ENCODE measurements at regions not wholly inside any gene's neighbourhood (a gene's known extent, or its start where the extent isn't known, plus 50 kb on each side); places are given as distances from the start of the nearest gene placed in this dataset.

DNA sequence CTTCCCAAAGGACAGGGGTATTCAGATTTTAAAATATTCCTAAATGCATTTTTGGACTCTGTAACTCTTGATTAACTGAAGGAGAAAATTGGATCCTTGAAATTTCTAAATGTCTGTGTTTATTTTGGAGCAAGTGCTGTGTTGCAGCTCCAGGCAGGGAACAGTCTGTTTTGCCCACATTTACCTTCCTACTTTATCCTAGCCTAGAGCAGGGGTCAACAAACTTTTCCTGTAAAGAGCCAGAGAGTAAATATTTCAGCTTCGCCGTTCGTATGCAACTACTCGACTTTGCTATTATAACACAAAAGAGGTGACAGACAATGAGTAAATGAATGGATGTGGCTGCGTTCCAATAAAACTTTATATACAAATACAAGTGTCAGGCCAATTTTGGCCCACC is 402.2 kb downstream of the GPATCH2 start:
- no peak for DNase-seq
- Histone ChIP-seq H4K20me1 (ENCODE audit: insufficient read depth) (no peaks in the 10 kb centered on the region), H3K9ac (no peak overlapping the region), H3F3A (ENCODE audit: insufficient read depth) (no peaks in the 10 kb centered on the region), H3K36me3 (ENCODE audit: low read depth) (no peaks in the 10 kb centered on the region), H3K27me3 (replicated peaks; ENCODE audit: insufficient read depth) (no peaks in the 10 kb centered on the region), H3K4me2 (ENCODE audit: unreplicated experiment) (no peak overlapping the region), H3K9me2 (ENCODE audit: insufficient read depth) (no peaks in the 10 kb centered on the region), H3K79me2 (ENCODE audit: insufficient read depth) (no peaks in the 10 kb centered on the region), H2AFZ (no peak overlapping the region), H3K4me3 (no peak overlapping the region), H3K27ac (no peak overlapping the region), H3K9me3 (ENCODE audit: low read depth) (no peaks in the 10 kb centered on the region), H3K4me1 (ENCODE audit: insufficient read depth) (no peaks in the 10 kb centered on the region)
- in situ Hi-C loops (cut with MboI), result no loop called here
- 50 to 57% methylated on average over 5 of the region's 5 CpGs for WGBS, 2 experiments (ENCODE audit: low coverage in 1 of 2, low lambda C conversion rate in 2 of 2, missing lambda C conversion rate in 2 of 2)
- TF ChIP-seq EZH2 (IDR thresholded peaks at IDR 0.05; ENCODE audit: insufficient read depth, poor library complexity, severe bottlenecking), result no peak
- TF ChIP-seq EZH2phosphoT487 (IDR thresholded peaks at IDR 0.05; ENCODE audit: insufficient read depth, low read depth), result no peak

DNA sequence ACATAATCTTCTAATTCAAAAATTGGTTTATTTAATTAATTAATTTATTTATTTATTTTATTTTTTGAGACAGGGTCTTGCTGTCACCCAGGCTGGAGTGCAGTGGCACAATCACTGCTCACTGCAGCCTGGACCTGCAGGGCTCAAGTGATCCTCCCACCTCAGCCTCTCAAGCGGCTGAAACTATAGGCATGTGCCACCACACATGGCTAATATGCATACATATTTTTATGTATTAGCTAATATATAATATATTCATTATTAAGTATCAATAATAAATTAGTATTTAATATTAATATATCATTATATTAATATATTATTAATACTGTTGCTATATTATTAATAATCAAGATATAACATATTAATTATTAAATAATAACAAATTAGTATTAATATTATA is 406.7 kb downstream of the GPATCH2 start:
- in situ Hi-C loops (cut with MboI), result no loop called here
- H3K4me1 ChIP-seq (ENCODE audit: insufficient read depth), result no peaks in the 10 kb centered on the region
- no peak overlapping the region for H3K4me2 ChIP-seq (ENCODE audit: unreplicated experiment)
- H3K9me2 ChIP-seq (ENCODE audit: insufficient read depth), result no peaks in the 10 kb centered on the region
- H3K9ac ChIP-seq, result no peak overlapping the region
- H3K79me2 ChIP-seq (ENCODE audit: insufficient read depth), result no peaks in the 10 kb centered on the region
- no peaks in the 10 kb centered on the region for H4K20me1 ChIP-seq (ENCODE audit: insufficient read depth)
- WGBS, 2 experiments (ENCODE audit: low coverage in 1 of 2, low lambda C conversion rate in 2 of 2, missing lambda C conversion rate in 2 of 2), result 52 to 59% methylated on average over 1 of the region's 1 CpG
- H3K36me3 ChIP-seq (ENCODE audit: low read depth), result no peaks in the 10 kb centered on the region
- TF ChIP-seq EZH2 (IDR thresholded peaks at IDR 0.05; ENCODE audit: insufficient read depth, poor library complexity, severe bottlenecking), result no peak
- TF ChIP-seq EZH2phosphoT487 (IDR thresholded peaks at IDR 0.05; ENCODE audit: insufficient read depth, low read depth), result no peak
- DNase-seq, result no peak
- H3K9me3 ChIP-seq (ENCODE audit: low read depth), result no peaks in the 10 kb centered on the region
- no peaks in the 10 kb centered on the region for H3F3A ChIP-seq (ENCODE audit: insufficient read depth)
- H3K27me3 ChIP-seq (replicated peaks; ENCODE audit: insufficient read depth), result no peaks in the 10 kb centered on the region
- no peak overlapping the region for H3K4me3 ChIP-seq
- no peak overlapping the region for H2AFZ ChIP-seq
- H3K27ac ChIP-seq, result no peak overlapping the region

DNA sequence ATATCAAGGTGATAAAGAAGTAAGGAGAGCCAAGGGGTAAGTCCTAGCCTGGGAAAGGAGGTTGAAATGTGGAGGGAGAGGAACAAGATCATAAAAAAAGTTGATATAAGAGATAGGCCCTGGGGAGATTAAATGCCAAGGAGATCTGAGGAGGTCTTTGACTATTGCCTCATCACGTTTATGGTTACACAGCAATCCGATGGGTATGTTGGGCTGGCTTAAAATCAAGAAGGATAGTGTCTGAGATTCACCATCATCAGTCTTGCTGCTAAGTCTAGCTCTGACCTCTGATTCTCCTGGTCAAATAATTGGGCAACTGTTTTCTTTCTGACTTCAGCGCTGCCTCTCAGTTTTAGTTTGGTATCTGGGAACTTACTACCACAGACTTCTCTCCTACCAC is 416.3 kb downstream of the GPATCH2 start:
- H3K4me1 ChIP-seq (ENCODE audit: insufficient read depth), result no peaks in the 10 kb centered on the region
- no peak for DNase-seq
- in situ Hi-C loops (cut with MboI), result no loop called here
- TF ChIP-seq EZH2 (IDR thresholded peaks at IDR 0.05; ENCODE audit: insufficient read depth, poor library complexity, severe bottlenecking) (no peak), EZH2phosphoT487 (IDR thresholded peaks at IDR 0.05; ENCODE audit: insufficient read depth, low read depth) (no peak)
- no peak overlapping the region for H3K27ac ChIP-seq
- H3K4me2 ChIP-seq (ENCODE audit: unreplicated experiment), result no peak overlapping the region
- no peaks in the 10 kb centered on the region for H3K9me3 ChIP-seq (ENCODE audit: low read depth)
- no peaks in the 10 kb centered on the region for H3F3A ChIP-seq (ENCODE audit: insufficient read depth)
- no peaks in the 10 kb centered on the region for H3K79me2 ChIP-seq (ENCODE audit: insufficient read depth)
- no peaks in the 10 kb centered on the region for H3K27me3 ChIP-seq (replicated peaks; ENCODE audit: insufficient read depth)
- 6 to 9% methylated on average over 3 of the region's 3 CpGs for WGBS, 2 experiments (ENCODE audit: low coverage in 1 of 2, low lambda C conversion rate in 2 of 2, missing lambda C conversion rate in 2 of 2)
- H3K36me3 ChIP-seq (ENCODE audit: low read depth), result no peaks in the 10 kb centered on the region
- no peak overlapping the region for H3K4me3 ChIP-seq
- no peak overlapping the region for H2AFZ ChIP-seq
- H4K20me1 ChIP-seq (ENCODE audit: insufficient read depth), result no peaks in the 10 kb centered on the region
- H3K9me2 ChIP-seq (ENCODE audit: insufficient read depth), result no peaks in the 10 kb centered on the region
- H3K9ac ChIP-seq, result no peak overlapping the region

DNA sequence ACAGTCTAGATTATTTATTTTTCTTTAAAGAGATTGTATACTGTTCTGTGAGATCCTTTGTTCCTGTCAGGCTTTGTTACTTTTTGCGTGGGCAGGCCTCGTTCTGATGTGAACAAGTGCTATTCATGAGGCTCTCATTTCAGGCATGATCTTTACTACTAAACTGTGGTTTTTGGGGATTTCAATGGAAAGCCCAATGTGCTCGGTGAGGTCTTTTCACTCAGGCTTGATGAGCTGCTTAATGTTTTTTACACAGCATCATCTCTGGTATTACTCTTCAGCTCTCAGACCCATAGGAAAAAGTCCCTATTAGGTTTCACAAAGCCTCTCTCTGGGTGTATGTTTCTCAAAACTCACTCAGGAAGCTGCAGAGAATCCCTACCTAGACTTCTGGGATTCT is 419.4 kb downstream of the GPATCH2 start:
- Histone ChIP-seq H3K27ac (no peak overlapping the region), H3K79me2 (ENCODE audit: insufficient read depth) (no peaks in the 10 kb centered on the region), H3K36me3 (ENCODE audit: low read depth) (no peaks in the 10 kb centered on the region), H3K4me1 (ENCODE audit: insufficient read depth) (no peaks in the 10 kb centered on the region), H3K4me3 (no peak overlapping the region), H3K9ac (no peak overlapping the region), H3K27me3 (replicated peaks; ENCODE audit: insufficient read depth) (no peaks in the 10 kb centered on the region), H3K4me2 (ENCODE audit: unreplicated experiment) (no peak overlapping the region), H3K9me2 (ENCODE audit: insufficient read depth) (no peaks in the 10 kb centered on the region), H3K9me3 (ENCODE audit: low read depth) (no peaks in the 10 kb centered on the region), H4K20me1 (ENCODE audit: insufficient read depth) (no peaks in the 10 kb centered on the region), H2AFZ (no peak overlapping the region), H3F3A (ENCODE audit: insufficient read depth) (no peaks in the 10 kb centered on the region)
- in situ Hi-C loops (cut with MboI), result no loop called here
- no peak for TF ChIP-seq EZH2phosphoT487 (IDR thresholded peaks at IDR 0.05; ENCODE audit: insufficient read depth, low read depth)
- no peak for TF ChIP-seq EZH2 (IDR thresholded peaks at IDR 0.05; ENCODE audit: insufficient read depth, poor library complexity, severe bottlenecking)
- WGBS, 2 experiments (ENCODE audit: low coverage in 1 of 2, low lambda C conversion rate in 2 of 2, missing lambda C conversion rate in 2 of 2), result 2 to 4% methylated on average over 3 of the region's 3 CpGs
- DNase-seq, result no peak

DNA sequence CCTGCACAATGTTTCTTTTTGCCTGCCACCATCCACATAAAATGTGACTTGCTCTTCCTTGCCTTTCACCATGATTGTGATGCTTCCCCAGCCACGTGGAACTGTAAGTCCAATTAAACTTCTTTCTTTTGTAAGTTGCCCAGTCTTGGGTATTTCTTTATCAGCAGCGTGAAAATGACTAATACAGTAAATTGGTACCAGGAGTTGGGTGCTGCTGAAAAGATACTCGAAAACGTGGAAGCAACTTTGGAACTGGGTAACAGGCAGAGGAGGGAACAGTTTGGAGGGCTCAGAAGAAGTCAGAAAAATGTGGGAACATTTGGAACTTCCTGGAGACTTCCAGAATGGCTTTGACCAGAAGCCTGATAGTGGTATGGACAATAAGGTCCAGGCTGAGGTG is 425.3 kb downstream of the GPATCH2 start:
- Histone ChIP-seq H3K9me2 (ENCODE audit: insufficient read depth) (no peaks in the 10 kb centered on the region), H4K20me1 (ENCODE audit: insufficient read depth) (no peaks in the 10 kb centered on the region), H3K4me1 (ENCODE audit: insufficient read depth) (no peaks in the 10 kb centered on the region), H3K27ac (no peak overlapping the region), H3K4me3 (no peak overlapping the region), H3K9ac (no peak overlapping the region), H3K79me2 (ENCODE audit: insufficient read depth) (no peaks in the 10 kb centered on the region), H3K27me3 (replicated peaks; ENCODE audit: insufficient read depth) (no peaks in the 10 kb centered on the region), H3F3A (ENCODE audit: insufficient read depth) (no peaks in the 10 kb centered on the region), H3K9me3 (ENCODE audit: low read depth) (no peaks in the 10 kb centered on the region), H3K36me3 (ENCODE audit: low read depth) (no peaks in the 10 kb centered on the region), H3K4me2 (ENCODE audit: unreplicated experiment) (no peak overlapping the region), H2AFZ (no peak overlapping the region)
- TF ChIP-seq EZH2phosphoT487 (IDR thresholded peaks at IDR 0.05; ENCODE audit: insufficient read depth, low read depth) (no peak), EZH2 (IDR thresholded peaks at IDR 0.05; ENCODE audit: insufficient read depth, poor library complexity, severe bottlenecking) (no peak)
- DNase-seq, result no peak
- WGBS, 2 experiments (ENCODE audit: low coverage in 1 of 2, low lambda C conversion rate in 2 of 2, missing lambda C conversion rate in 2 of 2), result 29 to 36% methylated on average over 4 of the region's 4 CpGs
- in situ Hi-C loops (cut with MboI), result no loop called here

All from GM23248 (cell line).